GM18951 (cell line): ENCODE measurements at regions not wholly inside any gene's neighbourhood (a gene's known extent, or its start where the extent isn't known, plus 50 kb on each side); places are given as distances from the start of the nearest gene placed in this dataset.
"Not testable (repeated sequence)": the region's sequence is repeated elsewhere in the genome, so short reads cannot be mapped to it uniquely, and the experiment has no call there.

Source experiments
- POLR2A ChIP-seq: IDR thresholded peaks from 4 replicates; pipeline ENCODE4 v1.6.1; 2011; ENCODE audit warnings: mild to moderate bottlenecking; ENCODE audit not compliant: insufficient read length, insufficient read depth; ENCODE audit errors: extremely low read depth
- in situ Hi-C: fragments of 300-500 bp; cut with MboI; formaldehyde crosslinking; loops from one replicate; pipeline ENCODE4 v1.12.0; 2022; ENCODE audit warnings: low sequenced_read_pairs, mixed read lengths, inconsistent platforms; ENCODE audit not compliant: unreplicated experiment

GRCh38 chr14:53217316-53217994 lies 64.3 kb upstream of the DDHD1 start:
- in situ Hi-C loops: no loop called here
- peak; percentile 51 for TF ChIP-seq POLR2A

GRCh38 chr14:53216955-53217315 lies 63.8 kb upstream of the DDHD1 start:
- in situ Hi-C loops: not testable (repeated sequence)

GRCh38 chr14:53216478-53216877 lies 63.4 kb upstream of the DDHD1 start:
- in situ Hi-C loops: not testable (repeated sequence)

GRCh38 chr14:53215101-53215500 lies 62.0 kb upstream of the DDHD1 start:
- in situ Hi-C loops: no loop called here
- no peak for TF ChIP-seq POLR2A

GRCh38 chr14:53214384-53214783 lies 61.3 kb upstream of the DDHD1 start:
- in situ Hi-C loops: no loop called here
- no peak for TF ChIP-seq POLR2A

- in situ Hi-C loops: no loop called here
- no peak for TF ChIP-seq POLR2A
Observed at GRCh38 chr14:53213761-53214160, 60.6 kb upstream of the DDHD1 start.

- in situ Hi-C loops: no loop called here
- no peak for TF ChIP-seq POLR2A
Observed at GRCh38 chr14:53209370-53209769, 56.2 kb upstream of the DDHD1 start.
